HG03280 (cell line): ENCODE measurements at regions not wholly inside any gene's neighbourhood (a gene's known extent, or its start where the extent isn't known, plus 50 kb on each side); places are given as distances from the start of the nearest gene placed in this dataset.

Source experiments
- ATAC-seq: cut with Tn5 transposase; IDR thresholded peaks from one replicate; pipeline ENCODE4 v1.9.1; 2021; ENCODE audit warnings: mild to moderate bottlenecking, moderate library complexity; ENCODE audit not compliant: unreplicated experiment

DNA sequence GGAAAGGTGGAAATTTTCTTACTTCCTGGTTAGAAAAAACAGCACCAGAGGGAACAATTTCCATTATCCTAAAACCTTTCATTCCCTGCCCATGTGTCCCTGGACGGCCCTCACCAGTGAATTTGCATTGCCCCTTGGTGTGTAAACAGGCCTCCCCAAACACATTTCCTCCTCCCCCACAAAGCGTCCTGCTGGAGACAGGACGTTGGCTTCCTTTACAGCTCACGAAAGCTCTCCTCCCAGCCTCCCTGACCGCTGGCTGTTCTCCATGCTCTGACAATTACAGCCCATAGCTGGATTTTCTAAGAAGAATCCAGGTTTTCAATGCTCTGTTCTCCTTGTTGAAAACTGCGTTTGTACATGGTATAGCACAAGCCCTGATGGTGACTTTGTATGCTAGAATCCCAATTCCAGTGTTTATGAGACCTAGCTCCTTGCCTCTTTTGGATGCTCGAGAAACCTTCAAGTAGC is 724.2 kb upstream of the CELF2 start:
- no peak for ATAC-seq

DNA sequence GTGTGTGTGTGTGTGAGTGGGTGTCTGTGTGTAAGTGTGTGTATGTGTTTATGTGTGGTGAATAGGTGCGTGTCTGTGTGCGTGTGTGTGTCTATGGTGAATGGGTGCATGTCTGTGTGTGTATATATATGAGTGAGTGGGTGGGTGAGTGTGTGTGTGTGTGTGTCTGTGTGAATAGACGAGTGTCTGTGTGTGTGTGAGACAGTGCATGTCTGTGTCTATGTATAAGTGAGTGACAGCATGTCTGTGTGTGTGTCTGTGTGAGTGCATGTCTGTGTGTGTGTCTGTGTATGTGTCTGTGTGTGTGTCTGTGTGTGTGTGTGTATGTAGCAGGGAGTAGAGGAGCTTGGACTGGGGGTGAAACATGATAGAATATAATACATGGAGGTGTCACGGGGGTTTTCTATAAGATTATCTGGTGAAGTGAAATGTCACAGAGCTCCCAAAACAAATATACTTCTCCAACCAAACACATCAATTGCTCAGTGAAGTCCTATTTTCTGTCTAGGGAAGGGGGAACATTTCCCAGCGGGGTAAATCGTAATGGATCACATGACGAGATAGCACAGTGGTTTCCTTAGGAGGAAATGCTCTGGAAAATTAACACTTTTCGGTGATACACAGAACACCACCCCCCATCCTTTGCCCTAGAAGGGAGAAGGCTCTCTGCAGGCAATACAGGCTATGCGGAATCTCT is 723.3 kb upstream of the CELF2 start:
- ATAC-seq: no peak

DNA sequence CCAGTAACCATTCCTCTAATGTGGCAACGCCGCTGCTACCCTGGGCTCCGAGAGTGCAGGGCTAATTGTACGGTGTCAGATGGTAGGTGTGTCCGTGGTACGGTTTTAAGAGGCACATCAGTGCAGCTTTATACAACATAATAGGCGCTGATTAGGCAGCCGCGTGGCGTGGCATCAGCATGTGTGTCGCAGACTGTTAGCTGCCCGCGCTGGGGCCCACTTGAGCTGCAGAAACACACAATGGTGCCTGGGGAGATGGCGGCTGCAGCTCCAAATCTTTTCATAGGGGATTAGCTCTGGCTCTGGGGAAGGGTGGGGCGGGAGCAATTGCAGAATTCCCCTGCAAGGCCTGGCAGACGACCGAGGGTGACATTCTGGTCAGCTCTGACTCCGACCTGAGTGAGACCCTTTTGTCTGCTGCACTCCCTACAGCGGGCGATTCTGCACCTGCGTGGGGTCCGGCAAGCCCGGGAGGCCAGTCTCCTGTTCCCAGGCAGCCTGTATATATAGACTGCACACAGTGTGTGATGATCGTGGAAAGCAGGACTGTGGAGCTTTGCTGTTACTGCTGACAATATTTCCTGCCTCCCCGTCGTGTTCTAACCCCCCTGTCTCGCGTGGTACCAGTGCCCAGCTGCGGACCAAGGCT is 722.7 kb upstream of the CELF2 start:
- ATAC-seq: no peak

DNA sequence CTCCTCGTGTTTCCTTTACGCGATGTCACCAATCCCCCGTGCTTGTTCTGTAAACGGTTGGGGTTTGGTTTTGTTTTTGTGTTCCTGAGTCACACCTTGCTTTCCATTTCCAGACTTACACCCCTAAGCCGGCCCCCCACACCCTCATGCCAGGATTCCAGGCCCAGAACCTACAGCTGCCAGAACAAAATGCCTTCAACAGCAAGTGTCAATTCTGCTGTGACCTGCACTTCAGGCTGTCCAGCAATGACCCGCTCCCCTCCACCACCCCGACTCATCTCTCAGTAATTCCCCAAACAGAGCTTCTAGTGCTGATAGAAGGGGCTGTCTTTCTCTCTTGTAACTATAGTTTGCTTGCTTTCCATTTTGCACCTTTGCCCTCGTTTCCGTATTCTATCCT is 722.1 kb upstream of the CELF2 start:
- ATAC-seq: no peak

DNA sequence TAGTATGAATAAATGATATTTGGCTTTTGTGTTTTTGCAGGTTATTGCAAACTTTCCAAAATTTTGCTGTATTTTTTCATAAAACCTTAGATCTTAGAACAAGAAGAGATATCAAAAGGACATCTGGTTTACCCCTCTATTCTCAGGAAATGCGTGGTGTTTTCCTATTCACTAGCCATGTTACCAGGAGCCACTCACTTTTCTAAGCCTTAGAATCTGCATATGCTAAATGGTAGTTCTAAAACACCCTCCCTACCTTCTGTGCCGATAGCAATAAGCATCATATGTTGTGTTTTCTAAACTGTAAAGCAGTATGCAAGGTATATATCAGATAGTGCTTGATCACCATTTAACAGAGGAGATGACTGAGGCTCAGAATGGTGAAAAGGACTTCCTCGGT is 715.0 kb upstream of the CELF2 start:
- no peak for ATAC-seq

DNA sequence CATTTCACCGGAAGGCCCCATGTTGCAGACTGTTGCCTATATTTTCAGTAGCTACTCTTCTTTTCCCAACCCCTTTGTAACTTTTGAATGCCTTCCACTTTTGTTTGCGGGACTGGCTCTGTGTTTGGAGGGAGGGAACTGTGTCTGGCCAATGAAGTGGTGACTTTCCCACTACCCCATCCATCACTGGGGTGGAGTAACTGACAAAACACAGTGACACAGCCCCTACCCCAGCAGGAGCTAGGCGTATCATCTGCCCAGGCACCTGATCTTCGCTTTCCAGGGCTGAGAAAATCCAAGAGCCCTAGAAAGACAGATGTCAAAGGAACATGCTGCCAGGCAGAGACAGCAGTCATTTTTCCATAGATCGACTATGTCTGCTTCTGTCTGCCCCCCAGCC is 710.6 kb upstream of the CELF2 start:
- ATAC-seq: no peak

DNA sequence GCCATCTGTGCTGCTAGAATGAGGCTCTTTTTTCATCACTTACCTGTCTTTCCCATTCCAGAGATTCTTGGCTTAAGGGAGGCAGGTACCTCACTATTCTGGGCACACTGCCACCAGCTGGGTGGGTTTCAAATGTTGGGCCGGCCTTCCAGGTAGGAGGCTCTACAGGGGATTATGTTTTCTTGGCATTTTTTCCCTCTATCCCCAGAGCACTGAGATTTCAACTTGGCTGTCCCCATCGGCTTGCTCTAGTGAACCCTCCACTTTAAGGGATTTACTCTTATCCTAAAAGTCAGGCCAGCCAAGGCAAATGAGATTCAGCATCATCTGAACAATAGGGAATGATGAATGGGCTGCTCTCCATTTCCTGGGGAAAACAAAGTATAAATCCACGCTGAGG is 710.1 kb upstream of the CELF2 start:
- ATAC-seq: no peak

DNA sequence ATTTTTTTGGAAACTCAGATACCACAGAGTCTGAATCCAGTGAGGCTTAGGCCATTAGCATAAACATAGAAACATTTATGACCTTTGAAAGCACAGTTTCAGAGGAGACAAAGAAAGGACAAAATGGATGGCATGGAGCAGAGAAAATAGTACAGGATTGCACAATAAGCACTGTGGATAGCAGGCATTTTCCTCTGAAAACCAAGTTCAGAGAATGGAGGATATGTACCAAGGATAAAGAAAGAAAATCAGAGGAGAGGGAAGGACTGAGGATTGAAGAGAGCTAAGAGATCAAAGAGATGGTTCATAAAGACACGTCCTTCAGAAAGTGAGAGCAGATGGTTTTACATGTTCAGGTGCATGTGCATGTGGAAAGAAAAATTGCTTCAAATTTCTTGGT is 707.2 kb upstream of the CELF2 start:
- no peak for ATAC-seq

DNA sequence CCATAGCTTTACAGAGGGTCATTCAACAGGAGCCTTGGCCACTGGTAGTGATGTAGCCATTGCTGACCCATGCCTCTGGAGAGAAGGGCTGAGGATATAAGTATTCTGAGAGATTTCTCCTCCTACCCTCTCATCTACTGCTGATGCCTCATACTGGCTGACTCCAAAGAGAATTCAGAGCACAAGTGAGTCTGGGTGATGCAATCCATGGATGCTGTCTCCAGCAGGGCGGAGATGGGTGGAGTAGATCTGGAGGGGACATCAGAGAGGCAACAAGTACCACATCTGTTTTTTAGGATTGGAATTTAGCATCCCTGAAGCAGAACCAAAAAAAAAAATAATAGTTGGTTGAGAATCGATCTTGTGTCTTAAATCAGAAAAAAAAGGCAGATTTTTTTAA is 705.7 kb upstream of the CELF2 start:
- no peak for ATAC-seq

DNA sequence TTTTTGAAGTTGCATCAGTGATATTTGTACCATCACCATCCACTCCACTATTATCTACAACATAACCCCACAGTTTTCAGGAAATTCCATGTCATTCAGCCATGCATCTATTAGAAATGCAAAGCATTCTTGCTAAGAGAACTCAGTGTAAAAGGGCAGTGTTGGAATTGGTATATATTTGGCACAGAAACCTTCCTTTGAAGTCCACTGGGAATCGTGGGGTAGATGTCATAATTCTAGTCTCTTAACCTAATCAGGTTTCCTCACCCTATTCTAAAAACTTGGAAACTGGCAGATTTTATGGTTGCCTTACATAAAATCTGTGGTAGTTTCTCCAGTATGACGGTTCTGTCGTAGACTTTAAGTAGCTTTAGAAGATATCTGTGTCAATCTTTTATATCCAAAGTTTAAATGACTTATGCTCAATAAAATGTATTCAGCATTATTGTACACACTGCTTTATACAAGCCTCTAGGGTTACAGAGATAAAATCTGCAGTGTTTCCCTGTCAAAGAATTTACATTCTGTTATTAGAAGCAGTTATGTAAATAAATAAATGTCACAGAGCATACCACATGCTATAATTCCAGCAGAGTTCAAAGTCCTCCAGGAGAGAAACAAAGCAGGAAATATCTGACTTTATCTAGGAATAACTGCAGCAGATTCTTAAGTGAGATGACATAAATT is 704.4 kb upstream of the CELF2 start:
- ATAC-seq: no peak

DNA sequence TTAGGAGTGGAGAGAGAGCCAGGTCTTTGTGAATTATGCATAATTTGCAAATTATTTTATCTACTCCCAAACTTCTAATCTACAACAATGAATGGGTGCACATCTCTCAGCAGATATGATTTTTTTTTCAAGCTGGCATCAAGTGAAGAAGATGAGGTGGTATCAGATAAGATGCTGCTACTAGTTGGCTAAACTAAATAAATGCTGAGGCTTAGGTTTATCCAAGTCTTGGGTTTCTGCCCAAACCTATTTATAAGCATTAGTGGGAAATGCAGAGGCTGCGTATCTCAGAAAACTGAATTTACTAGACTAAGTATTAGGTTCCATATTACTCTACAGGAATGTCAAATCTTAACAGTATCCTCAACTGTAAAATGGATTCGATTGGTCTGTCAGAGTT is 703.0 kb upstream of the CELF2 start:
- no peak for ATAC-seq

DNA sequence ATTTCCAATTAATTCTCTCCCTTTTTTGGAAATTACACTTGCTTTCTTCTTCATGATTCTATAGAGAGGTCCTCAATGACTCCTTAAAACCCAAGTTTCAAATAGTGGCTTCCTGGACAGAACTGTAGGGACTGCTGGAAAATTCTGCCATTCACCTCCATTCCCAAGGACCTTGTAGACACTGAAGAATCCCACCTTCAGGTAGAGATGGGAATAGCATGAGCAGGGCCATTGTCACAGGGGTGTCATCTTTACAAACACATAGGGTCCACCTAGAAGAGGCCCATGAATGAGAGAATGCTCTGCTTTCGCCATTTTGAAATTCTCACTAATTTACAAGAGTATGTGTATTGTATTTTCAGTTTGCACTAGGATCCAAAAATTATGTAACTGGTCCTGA is 701.7 kb upstream of the CELF2 start:
- no peak for ATAC-seq

DNA sequence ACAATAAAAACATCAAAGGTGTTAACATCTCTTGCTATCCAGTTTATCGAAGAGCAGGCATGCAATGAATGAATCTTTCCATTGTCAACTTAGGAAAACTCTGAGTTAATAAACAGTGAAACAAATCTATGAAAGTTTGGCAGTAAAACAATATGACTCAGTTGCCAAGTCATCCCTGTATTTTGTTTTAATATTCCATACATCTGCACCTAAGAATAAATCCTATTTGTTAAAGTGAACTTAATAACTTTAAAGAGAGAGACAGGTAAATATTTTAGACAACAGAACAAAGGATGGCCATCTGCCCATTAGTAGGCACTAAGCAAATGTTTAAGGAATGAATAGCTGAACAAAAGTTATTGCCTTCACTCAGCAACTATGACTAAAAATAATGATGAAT is 700.5 kb upstream of the CELF2 start:
- no peak for ATAC-seq

DNA sequence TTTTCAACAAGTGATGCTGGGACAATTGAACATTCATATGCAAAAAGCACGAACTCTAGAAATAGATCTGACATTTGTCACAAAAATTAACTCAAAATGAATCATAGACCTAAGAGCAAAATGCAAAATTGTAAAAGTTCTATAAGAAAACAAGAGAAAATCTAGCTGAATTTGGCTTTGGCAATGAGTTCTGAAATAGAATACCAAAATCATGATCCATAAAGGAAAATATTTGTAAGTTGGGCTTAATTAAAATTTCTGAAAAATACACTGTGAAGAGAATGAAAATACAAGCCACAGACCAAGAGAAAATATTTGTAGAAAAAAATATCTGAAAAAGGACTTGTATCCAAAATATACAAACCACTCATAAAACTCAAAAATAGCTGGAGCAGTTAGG is 698.8 kb upstream of the CELF2 start:
- ATAC-seq: no peak

DNA sequence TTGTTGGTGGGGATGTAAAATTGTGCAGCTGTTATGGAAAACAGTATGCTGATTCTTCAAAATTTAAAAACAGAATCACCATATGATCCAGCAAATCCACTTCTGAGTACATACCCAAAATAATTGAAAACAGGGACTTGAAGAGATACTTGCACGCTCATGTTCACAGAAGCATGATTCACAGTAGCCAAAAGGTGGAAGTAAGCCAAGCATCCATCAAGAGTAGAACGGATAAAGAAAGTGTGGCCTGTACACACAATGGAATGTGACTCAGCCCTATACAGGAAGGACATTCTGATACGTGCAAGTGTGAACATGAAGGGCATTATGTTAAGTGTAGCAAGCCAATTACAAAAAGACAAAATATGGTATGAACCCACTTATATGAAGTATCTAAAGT is 696.7 kb upstream of the CELF2 start:
- no peak for ATAC-seq

DNA sequence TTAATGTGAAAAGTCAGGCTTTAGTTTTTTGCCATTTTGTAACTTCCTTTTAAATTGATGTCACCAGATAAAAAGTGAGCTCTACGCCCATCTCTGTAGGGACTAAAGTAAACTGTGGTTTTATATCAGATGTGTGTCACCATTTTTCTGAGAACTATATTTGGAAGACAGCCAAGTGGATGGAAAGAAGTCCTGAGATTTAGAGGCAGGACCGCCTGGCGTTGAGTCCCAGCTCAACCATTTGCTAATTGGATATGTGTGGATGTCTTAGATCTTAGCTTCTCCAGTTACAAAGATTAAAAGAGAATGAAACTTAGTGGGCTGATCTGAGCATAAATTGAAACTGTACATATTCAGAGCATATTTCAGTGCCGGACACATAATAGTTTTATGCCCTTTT is 691.6 kb upstream of the CELF2 start:
- no peak for ATAC-seq

DNA sequence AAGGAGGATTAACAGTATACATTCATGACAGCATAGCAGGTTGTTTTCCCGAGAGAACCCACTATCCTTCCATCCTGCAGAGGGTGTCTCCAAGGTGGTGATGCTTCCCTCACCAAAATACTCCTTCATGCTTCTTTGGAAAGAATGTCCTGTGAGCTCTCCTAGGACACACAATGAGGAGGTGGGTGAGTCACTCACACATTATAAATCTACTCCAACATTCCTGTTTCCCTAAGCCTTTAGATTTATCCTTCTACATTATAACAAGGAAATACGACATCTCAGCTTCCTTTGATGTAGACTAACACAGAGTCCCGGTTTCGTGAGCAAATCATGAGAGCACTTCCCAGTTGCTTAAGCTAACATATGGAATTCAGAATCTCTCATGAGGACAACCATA is 689.7 kb upstream of the CELF2 start:
- no peak for ATAC-seq

DNA sequence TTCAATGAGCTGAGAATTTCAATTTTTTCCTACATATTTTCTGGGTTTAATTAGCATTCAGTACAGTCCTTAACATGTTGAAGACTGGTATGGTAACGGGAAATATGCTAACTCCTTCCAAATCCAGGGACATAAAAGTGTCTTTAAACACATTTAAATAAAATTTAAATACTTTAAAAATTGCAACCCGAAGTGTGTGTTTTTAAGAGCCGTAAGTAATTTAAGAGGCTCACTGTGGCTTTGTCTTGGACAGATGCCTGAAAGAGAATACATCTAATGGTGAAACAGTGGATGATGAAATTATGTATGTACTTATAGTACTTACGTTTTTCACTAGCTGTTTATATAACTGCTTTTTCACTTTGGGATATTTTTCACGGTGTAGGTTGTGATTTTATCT is 687.3 kb upstream of the CELF2 start:
- ATAC-seq: no peak

DNA sequence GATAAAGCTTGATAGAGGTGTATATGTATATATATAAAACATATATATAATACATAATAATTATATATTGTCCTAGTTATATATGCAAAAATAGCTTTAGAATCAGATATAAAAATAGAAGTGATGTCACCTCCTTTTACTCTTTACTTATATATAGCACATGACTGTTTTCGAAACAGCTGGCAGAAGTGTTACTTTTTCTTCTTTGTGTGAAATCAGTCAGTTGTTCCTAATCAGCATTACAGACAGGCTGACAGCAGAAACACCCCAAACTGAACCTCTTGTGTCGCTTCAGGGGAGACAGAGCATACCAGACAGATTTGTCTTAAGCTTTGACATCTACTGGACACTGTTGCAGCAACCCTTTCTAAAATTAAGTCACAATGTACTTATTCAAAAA is 684.9 kb upstream of the CELF2 start:
- no peak for ATAC-seq

DNA sequence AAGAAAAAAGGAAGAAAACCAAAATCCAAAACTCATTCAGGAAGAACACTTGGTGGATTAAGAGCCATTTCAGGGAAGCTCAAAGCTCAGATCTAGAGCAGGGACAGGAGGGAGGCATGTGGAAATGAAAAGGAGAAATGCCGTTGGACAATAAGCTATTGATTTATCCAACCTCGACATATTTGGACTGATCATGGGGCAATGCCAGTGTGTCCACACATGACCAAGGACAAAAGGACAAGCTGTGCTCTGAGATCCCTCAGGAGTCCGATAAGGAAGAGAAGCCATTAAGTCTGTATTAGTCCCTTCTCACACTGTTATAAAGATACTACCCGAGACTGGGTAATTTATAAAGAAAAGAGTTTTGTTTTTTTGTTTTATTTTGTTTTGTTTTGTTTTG is 684.0 kb upstream of the CELF2 start:
- ATAC-seq: no peak

DNA sequence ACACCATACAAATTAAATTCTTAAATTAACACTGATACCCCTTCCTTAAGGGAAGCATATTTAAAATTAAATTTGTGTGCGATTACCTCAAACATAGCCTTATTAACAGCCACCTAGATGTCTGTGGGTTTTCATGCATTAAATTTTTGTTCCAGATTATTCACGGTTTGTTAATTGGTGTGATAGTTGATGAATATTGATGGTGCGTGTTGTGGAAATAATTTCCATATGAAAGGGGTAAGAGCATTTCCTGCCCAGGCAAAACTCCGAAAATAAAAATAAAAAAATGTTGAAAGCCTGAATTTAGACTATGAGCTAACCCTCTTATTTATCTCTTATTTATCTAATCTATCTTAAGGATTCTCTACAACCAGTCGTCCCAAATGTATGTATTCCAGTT is 679.3 kb upstream of the CELF2 start:
- no peak for ATAC-seq

DNA sequence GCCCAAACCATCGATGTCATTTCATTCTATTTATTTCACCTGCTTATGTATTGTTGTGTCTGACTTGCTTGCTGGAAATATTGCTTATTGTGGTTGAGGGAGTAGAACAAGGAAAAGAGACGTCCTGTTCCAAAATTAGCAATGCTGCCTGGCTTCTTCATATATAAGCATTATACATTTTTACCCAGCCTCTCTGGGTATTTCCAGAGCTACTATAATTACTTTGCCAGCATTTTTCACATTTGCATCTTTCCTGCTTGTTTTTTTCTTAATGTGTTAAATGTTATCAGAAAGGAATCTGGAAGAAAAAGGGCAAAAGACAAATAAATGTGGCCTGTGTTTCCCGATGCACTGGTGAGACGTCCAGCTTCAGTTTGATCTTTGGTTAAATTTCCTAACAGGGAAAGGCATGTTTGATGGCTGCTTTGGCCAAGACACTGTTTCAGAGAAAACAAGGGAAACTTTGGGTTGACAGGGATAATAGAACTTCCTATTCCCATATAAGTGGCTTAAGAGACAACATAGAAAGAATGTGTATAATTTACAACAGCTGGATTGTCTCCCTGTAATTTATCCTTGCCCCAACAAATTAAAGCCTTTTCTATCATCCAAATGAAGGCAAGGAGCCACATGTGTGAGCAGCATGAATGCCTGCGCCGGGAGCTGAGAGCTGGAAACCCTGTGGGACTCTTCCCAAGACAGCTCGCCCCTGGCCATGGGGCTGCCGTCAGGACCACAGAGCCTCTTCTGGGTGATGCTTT is 671.1 kb upstream of the CELF2 start:
- no peak for ATAC-seq
